Erythroblast (primary cell): ENCODE measurements at regions not wholly inside any gene's neighbourhood (a gene's known extent, or its start where the extent isn't known, plus 50 kb on each side); places are given as distances from the start of the nearest gene placed in this dataset.
"Not testable (repeated sequence)": the region's sequence is repeated elsewhere in the genome, so short reads cannot be mapped to it uniquely, and the experiment has no call there.

Experiments
- GATA1 ChIP-seq: IDR thresholded peaks from 2 replicates; pipeline ENCODE4 v1.6.1; 2011; ENCODE audit warnings: low read depth, mild to moderate bottlenecking, control low read depth, low read length, moderate library complexity
- POLR2A ChIP-seq: IDR thresholded peaks from 2 replicates; pipeline ENCODE4 v1.6.1; 2011; ENCODE audit warnings: mild to moderate bottlenecking, low read length

GRCh38 chr12:84391176-84391575 lies 521.4 kb downstream of the SLC6A15 start:
- not testable (repeated sequence) for TF ChIP-seq POLR2A, GATA1
